ENCODE measurements at regions not wholly inside any gene's neighbourhood (a gene's known extent, or its start where the extent isn't known, plus 50 kb on each side); places are given as distances from the start of the nearest gene placed in this dataset.

- TF ChIP-seq CTCF (IDR thresholded peaks at IDR 0.05; ENCODE audit: low read depth, low read length), result no peak
- ChIA-PET POLR2A (no interaction called here), CTCF (no interaction called here)
- H3K9me3 ChIP-seq (ENCODE audit: control insufficient read depth, insufficient read depth, low read length), result no peaks in the 10 kb centered on the region
- no peak for DNase-seq (ENCODE audit: low read depth, low spot score)
- no peak overlapping the region for H3K27ac ChIP-seq (ENCODE audit: low read depth, low read length)
- H3K27me3 ChIP-seq (ENCODE audit: control insufficient read depth, insufficient read depth, low read length), result no peaks in the 10 kb centered on the region
- H3K4me3 ChIP-seq (ENCODE audit: low read depth, low read length), result no peak overlapping the region
These were observed 243.3 kb upstream of the MOCS1 start for GRCh38 chr6:40177598-40177997.

GRCh38 chr6:40176152-40176551, 241.9 kb upstream of the MOCS1 start:
- CTCF ChIA-PET, result no interaction called here
- no peaks in the 10 kb centered on the region for H3K27me3 ChIP-seq (ENCODE audit: control insufficient read depth, insufficient read depth, low read length)

GRCh38 chr6:40172272-40172671, 238.0 kb upstream of the MOCS1 start:
- Histone ChIP-seq H3K27me3 (ENCODE audit: control insufficient read depth, insufficient read depth, low read length) (no peaks in the 10 kb centered on the region), H3K27ac (ENCODE audit: low read depth, low read length) (no peak overlapping the region), H3K4me3 (ENCODE audit: low read depth, low read length) (no peak overlapping the region), H3K9me3 (ENCODE audit: control insufficient read depth, insufficient read depth, low read length) (no peaks in the 10 kb centered on the region)
- TF ChIP-seq CTCF (IDR thresholded peaks at IDR 0.05; ENCODE audit: low read depth, low read length), result no peak
- DNase-seq (ENCODE audit: low read depth, low spot score), result no peak
- ChIA-PET CTCF (no interaction called here), POLR2A (no interaction called here)

More at GRCh38 chr6:40176152-40176551, 241.9 kb upstream of the MOCS1 start:
- POLR2A ChIA-PET, result no interaction called here
- H3K4me3 ChIP-seq (ENCODE audit: low read depth, low read length), result no peak overlapping the region
- TF ChIP-seq CTCF (IDR thresholded peaks at IDR 0.05; ENCODE audit: low read depth, low read length), result no peak
- no peaks in the 10 kb centered on the region for H3K9me3 ChIP-seq (ENCODE audit: control insufficient read depth, insufficient read depth, low read length)
- DNase-seq (ENCODE audit: low read depth, low spot score), result no peak
- no peak overlapping the region for H3K27ac ChIP-seq (ENCODE audit: low read depth, low read length)

GRCh38 chr6:40171343-40171742, 237.1 kb upstream of the MOCS1 start:
- DNase-seq (ENCODE audit: low read depth, low spot score), result no peak
- Histone ChIP-seq H3K27ac (ENCODE audit: low read depth, low read length) (no peak overlapping the region), H3K9me3 (ENCODE audit: control insufficient read depth, insufficient read depth, low read length) (no peaks in the 10 kb centered on the region), H3K4me3 (ENCODE audit: low read depth, low read length) (no peak overlapping the region), H3K27me3 (ENCODE audit: control insufficient read depth, insufficient read depth, low read length) (no peaks in the 10 kb centered on the region)
- ChIA-PET CTCF (no interaction called here), POLR2A (no interaction called here)
- no peak for TF ChIP-seq CTCF (IDR thresholded peaks at IDR 0.05; ENCODE audit: low read depth, low read length)

- Histone ChIP-seq H3K27me3 (ENCODE audit: control insufficient read depth, insufficient read depth, low read length) (no peaks in the 10 kb centered on the region), H3K4me3 (ENCODE audit: low read depth, low read length) (no peak overlapping the region), H3K27ac (ENCODE audit: low read depth, low read length) (no peak overlapping the region), H3K9me3 (ENCODE audit: control insufficient read depth, insufficient read depth, low read length) (no peaks in the 10 kb centered on the region)
- DNase-seq (ENCODE audit: low read depth, low spot score), result no peak
- ChIA-PET POLR2A (no interaction called here), CTCF (no interaction called here)
- TF ChIP-seq CTCF (IDR thresholded peaks at IDR 0.05; ENCODE audit: low read depth, low read length), result no peak
These were observed 236.6 kb upstream of the MOCS1 start for GRCh38 chr6:40170856-40171255.
